IMR-90 (cell line): ENCODE measurements at regions not wholly inside any gene's neighbourhood (a gene's known extent, or its start where the extent isn't known, plus 50 kb on each side); places are given as distances from the start of the nearest gene placed in this dataset.

ENCODE experiments used
- MXI1 ChIP-seq: IDR thresholded peaks from 2 replicates; pipeline ENCODE4 v1.6.1; 2012; ENCODE audit warnings: low read depth, mild to moderate bottlenecking, low read length, moderate library complexity, borderline replicate concordance
- RAD21 ChIP-seq: IDR thresholded peaks from 2 replicates; pipeline ENCODE4 v1.6.1; 2012; ENCODE audit warnings: low read length, improper control_type of control experiment
- RCOR1 ChIP-seq: IDR thresholded peaks from 2 replicates; pipeline ENCODE4 v1.6.1; 2012; ENCODE audit warnings: mild to moderate bottlenecking, low read length, improper control_type of control experiment; ENCODE audit not compliant: insufficient replicate concordance
- SMC3 ChIP-seq: fragments of 150-350 bp; IDR thresholded peaks from 2 replicates; pipeline ENCODE4 v1.6.1; 2016; ENCODE audit warnings: low read depth, mild to moderate bottlenecking, antibody characterized with exemption, low read length, moderate library complexity
- TF ChIP-seq, protein P1 (sequence below): conservative IDR thresholded peaks from 2 replicates; pipeline ENCODE4 v1.5.1; 2012; ENCODE audit warnings: mild to moderate bottlenecking, low read depth, low read length, improper control_type of control experiment
- TF ChIP-seq, protein P2 (sequence below): fragments of 150-350 bp; IDR thresholded peaks from 2 replicates; pipeline ENCODE4 v1.6.1; 2016; ENCODE audit warnings: low read depth, mild to moderate bottlenecking, low read length, moderate library complexity, borderline replicate concordance

DNA sequence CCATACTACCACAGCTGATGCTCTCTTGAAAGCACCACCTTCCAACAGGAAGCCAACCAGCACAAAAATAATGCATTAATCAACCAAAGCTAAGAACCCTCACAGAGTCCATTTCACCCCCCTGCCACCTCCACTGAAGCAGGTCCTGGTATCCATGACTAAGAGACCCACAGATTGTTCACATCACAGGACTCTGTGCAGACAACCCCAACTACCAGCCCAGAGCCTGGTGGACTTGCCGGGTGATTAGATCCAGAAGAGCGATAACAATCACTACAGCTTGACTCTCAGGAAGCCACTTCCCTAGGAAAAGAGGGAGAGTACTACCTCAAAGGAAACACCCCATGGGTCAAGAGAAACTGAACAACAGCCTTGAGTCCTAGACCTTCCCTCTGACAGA lies 528.1 kb downstream of the KIF20B start:
- TF ChIP-seq, protein P1, sequence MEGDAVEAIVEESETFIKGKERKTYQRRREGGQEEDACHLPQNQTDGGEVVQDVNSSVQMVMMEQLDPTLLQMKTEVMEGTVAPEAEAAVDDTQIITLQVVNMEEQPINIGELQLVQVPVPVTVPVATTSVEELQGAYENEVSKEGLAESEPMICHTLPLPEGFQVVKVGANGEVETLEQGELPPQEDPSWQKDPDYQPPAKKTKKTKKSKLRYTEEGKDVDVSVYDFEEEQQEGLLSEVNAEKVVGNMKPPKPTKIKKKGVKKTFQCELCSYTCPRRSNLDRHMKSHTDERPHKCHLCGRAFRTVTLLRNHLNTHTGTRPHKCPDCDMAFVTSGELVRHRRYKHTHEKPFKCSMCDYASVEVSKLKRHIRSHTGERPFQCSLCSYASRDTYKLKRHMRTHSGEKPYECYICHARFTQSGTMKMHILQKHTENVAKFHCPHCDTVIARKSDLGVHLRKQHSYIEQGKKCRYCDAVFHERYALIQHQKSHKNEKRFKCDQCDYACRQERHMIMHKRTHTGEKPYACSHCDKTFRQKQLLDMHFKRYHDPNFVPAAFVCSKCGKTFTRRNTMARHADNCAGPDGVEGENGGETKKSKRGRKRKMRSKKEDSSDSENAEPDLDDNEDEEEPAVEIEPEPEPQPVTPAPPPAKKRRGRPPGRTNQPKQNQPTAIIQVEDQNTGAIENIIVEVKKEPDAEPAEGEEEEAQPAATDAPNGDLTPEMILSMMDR, result no peak
- TF ChIP-seq RAD21 (no peak), RCOR1 (no peak), SMC3 (no peak), MXI1 (no peak)
- TF ChIP-seq, protein P2, sequence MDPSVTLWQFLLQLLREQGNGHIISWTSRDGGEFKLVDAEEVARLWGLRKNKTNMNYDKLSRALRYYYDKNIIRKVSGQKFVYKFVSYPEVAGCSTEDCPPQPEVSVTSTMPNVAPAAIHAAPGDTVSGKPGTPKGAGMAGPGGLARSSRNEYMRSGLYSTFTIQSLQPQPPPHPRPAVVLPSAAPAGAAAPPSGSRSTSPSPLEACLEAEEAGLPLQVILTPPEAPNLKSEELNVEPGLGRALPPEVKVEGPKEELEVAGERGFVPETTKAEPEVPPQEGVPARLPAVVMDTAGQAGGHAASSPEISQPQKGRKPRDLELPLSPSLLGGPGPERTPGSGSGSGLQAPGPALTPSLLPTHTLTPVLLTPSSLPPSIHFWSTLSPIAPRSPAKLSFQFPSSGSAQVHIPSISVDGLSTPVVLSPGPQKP, result no peak
